Cardiac muscle cell (in vitro differentiated cells and primary cell): ENCODE measurements at regions not wholly inside any gene's neighbourhood (a gene's known extent, or its start where the extent isn't known, plus 50 kb on each side); places are given as distances from the start of the nearest gene placed in this dataset.

Source experiments
- DNase-seq, 2 donors: peaks; one replicate each; pipeline versions ENCODE4 v3.0.0 to v3.0.0-alpha.2; 2010 to 2017; ENCODE audit warnings: low read depth in 1 of 2, low spot score in 1 of 2
- H3K27ac ChIP-seq: fragments of 200-600 bp; sonication (generic); 2 replicates; pipeline ENCODE4 v1.5.1; 2016
- H3K27me3 ChIP-seq: fragments of 200-600 bp; sonication (generic); 2 replicates; pipeline ENCODE4 v1.6.0; 2016; ENCODE audit warnings: control low read depth
- H3K36me3 ChIP-seq: fragments of 200-600 bp; sonication (generic); 2 replicates; pipeline ENCODE4 v1.5.1; 2016; ENCODE audit warnings: control low read depth
- H3K4me1 ChIP-seq: fragments of 200-600 bp; sonication (generic); 2 replicates; pipeline ENCODE4 v1.8.1; 2017; ENCODE audit warnings: low read depth, mild to moderate bottlenecking, mixed run types
- H3K4me3 ChIP-seq: fragments of 200-600 bp; sonication (generic); 2 replicates; pipeline ENCODE4 v1.5.1; 2016; ENCODE audit warnings: mild to moderate bottlenecking
- H3K9me3 ChIP-seq: fragments of 200-600 bp; sonication (generic); 2 replicates; pipeline ENCODE4 v1.5.1; 2017; ENCODE audit warnings: low read depth, mild to moderate bottlenecking, control low read depth
- CTCF ChIP-seq: IDR thresholded peaks from 2 replicates; pipeline ENCODE4 v1.5.1; 2012; ENCODE audit warnings: low read depth, mild to moderate bottlenecking, low read length

GRCh38 chr12:89799316-89799715 lies 90.7 kb upstream of the ATP2B1 start:
- peaks cover 5% of the 10 kb centered on the region for H3K4me1 ChIP-seq
- H3K9me3 ChIP-seq = no peaks in the 10 kb centered on the region
- no peaks in the 10 kb centered on the region for H3K36me3 ChIP-seq
- H3K27ac ChIP-seq = no peak overlapping the region
- TF ChIP-seq CTCF = no peak
- peaks cover 5% of the 10 kb centered on the region for H3K27me3 ChIP-seq
- H3K4me3 ChIP-seq = no peak overlapping the region
- DNase-seq = no peak

GRCh38 chr12:89797436-89797835 lies 88.8 kb upstream of the ATP2B1 start:
- H3K4me3 ChIP-seq = no peak overlapping the region
- no peaks in the 10 kb centered on the region for H3K36me3 ChIP-seq
- H3K9me3 ChIP-seq = no peaks in the 10 kb centered on the region
- H3K27me3 ChIP-seq = peaks cover 5% of the 10 kb centered on the region
- peaks cover 3% of the 10 kb centered on the region for H3K4me1 ChIP-seq
- no peak overlapping the region for H3K27ac ChIP-seq
- no peak for DNase-seq
- no peak for TF ChIP-seq CTCF

- H3K27me3 ChIP-seq = peaks cover 5% of the 10 kb centered on the region
- DNase-seq = no peak
These were observed 88.3 kb upstream of the ATP2B1 start for GRCh38 chr12:89796798-89797382.

DNA sequence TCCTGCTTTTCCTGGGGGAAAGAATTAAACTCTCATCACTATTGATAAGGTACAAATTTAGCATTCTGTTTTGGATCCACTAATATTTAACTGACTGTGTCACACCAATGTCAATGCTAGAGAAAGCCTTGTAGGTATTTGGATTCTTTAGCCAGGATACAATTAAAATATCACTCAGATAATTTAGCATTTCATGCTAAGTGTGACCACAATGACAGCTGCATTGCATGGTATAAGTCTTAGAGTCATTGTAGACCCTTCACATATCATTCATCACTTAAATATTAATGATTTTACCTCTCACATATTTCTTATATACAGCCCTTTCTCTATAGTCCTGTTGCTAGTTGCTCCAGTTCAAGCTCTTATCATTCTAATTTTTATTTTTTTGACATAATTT lies 85.3 kb upstream of the ATP2B1 start:
- H3K4me1 ChIP-seq = no peaks in the 10 kb centered on the region
- no peak overlapping the region for H3K27ac ChIP-seq
- H3K27me3 ChIP-seq = peaks cover 5% of the 10 kb centered on the region
- DNase-seq = no peak
- no peak for TF ChIP-seq CTCF
- H3K4me3 ChIP-seq = no peak overlapping the region
- H3K9me3 ChIP-seq = no peaks in the 10 kb centered on the region
- H3K36me3 ChIP-seq = no peaks in the 10 kb centered on the region

More at GRCh38 chr12:89796798-89797382, 88.3 kb upstream of the ATP2B1 start:
- Histone ChIP-seq H3K36me3 (no peaks in the 10 kb centered on the region), H3K4me1 (no peaks in the 10 kb centered on the region), H3K9me3 (no peaks in the 10 kb centered on the region), H3K4me3 (no peak overlapping the region), H3K27ac (no peak overlapping the region)
- TF ChIP-seq CTCF = no peak

GRCh38 chr12:89791286-89791685 lies 82.6 kb upstream of the ATP2B1 start:
- H3K27me3 ChIP-seq = no peaks in the 10 kb centered on the region
- TF ChIP-seq CTCF = no peak
- H3K27ac ChIP-seq = no peak overlapping the region

More at GRCh38 chr12:89791286-89791685, 82.6 kb upstream of the ATP2B1 start:
- Histone ChIP-seq H3K4me3 (no peak overlapping the region), H3K9me3 (no peaks in the 10 kb centered on the region), H3K36me3 (no peaks in the 10 kb centered on the region), H3K4me1 (no peaks in the 10 kb centered on the region)
- no peak for DNase-seq
